ENCODE measurements at regions not wholly inside any gene's neighbourhood (a gene's known extent, or its start where the extent isn't known, plus 50 kb on each side); places are given as distances from the start of the nearest gene placed in this dataset.

DNA sequence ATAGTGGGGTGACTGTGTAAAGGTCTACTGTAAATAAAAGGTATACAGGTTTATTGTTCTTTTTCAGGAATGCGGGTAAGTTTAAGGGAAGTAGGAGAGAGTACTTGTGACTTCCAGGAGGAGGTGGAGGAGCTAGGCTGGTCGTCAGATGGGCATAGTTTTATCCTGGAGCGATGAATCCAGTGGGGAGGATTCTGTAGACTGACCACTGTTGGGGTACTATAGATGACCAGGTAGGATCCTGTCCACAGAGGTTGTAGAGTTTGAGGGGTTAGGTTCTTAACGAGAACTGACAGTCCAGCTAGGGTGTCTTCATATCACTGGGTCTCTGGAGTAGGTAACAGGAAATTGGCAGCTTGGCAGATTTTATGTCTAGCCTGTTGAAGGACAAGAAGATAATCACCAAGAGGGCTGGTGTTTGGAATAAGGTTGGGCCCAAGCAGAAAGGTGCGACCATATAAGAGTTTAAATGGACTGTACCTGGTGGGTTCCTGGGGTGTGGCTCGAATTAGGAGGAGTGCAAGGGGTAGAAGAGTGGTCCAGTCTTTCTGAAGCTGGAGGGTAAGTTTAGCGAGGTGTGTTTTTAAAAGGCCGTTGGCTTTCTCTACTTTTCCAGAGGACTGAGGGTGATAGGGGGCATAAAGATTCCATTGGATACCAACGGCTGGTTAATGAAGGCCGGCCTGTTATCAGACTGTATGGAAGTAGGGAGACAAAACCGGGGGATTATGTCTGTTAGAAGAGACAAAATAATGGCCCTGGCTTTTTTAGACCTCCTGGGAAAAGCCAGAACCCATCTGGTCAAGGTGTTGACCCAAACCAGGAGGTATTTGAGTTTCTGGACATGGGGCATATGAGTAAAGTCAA lies 751.3 kb upstream of the ADGRB3 start (continued):
- TF ChIP-seq, protein P1, sequence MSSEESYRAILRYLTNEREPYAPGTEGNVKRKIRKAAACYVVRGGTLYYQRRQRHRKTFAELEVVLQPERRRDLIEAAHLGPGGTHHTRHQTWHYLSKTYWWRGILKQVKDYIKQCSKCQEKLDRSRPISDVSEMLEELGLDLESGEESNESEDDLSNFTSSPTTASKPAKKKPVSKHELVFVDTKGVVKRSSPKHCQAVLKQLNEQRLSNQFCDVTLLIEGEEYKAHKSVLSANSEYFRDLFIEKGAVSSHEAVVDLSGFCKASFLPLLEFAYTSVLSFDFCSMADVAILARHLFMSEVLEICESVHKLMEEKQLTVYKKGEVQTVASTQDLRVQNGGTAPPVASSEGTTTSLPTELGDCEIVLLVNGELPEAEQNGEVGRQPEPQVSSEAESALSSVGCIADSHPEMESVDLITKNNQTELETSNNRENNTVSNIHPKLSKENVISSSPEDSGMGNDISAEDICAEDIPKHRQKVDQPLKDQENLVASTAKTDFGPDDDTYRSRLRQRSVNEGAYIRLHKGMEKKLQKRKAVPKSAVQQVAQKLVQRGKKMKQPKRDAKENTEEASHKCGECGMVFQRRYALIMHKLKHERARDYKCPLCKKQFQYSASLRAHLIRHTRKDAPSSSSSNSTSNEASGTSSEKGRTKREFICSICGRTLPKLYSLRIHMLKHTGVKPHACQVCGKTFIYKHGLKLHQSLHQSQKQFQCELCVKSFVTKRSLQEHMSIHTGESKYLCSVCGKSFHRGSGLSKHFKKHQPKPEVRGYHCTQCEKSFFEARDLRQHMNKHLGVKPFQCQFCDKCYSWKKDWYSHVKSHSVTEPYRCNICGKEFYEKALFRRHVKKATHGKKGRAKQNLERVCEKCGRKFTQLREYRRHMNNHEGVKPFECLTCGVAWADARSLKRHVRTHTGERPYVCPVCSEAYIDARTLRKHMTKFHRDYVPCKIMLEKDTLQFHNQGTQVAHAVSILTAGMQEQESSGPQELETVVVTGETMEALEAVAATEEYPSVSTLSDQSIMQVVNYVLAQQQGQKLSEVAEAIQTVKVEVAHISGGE (CRISPR knock-in tag; IDR thresholded peaks at IDR 0.05), result no peak
- TF ChIP-seq, protein P2, sequence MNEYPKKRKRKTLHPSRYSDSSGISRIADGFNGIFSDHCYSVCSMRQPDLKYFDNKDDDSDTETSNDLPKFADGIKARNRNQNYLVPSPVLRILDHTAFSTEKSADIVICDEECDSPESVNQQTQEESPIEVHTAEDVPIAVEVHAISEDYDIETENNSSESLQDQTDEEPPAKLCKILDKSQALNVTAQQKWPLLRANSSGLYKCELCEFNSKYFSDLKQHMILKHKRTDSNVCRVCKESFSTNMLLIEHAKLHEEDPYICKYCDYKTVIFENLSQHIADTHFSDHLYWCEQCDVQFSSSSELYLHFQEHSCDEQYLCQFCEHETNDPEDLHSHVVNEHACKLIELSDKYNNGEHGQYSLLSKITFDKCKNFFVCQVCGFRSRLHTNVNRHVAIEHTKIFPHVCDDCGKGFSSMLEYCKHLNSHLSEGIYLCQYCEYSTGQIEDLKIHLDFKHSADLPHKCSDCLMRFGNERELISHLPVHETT (CRISPR knock-in tag; conservative IDR thresholded peaks at IDR 0.05 in 1 of 2, IDR thresholded peaks at IDR 0.05 in 1 of 2), result peak in 1 of 2 experiments; percentile 5; a peak in 1 of 4 replicates
- TF ChIP-seq, protein P3, sequence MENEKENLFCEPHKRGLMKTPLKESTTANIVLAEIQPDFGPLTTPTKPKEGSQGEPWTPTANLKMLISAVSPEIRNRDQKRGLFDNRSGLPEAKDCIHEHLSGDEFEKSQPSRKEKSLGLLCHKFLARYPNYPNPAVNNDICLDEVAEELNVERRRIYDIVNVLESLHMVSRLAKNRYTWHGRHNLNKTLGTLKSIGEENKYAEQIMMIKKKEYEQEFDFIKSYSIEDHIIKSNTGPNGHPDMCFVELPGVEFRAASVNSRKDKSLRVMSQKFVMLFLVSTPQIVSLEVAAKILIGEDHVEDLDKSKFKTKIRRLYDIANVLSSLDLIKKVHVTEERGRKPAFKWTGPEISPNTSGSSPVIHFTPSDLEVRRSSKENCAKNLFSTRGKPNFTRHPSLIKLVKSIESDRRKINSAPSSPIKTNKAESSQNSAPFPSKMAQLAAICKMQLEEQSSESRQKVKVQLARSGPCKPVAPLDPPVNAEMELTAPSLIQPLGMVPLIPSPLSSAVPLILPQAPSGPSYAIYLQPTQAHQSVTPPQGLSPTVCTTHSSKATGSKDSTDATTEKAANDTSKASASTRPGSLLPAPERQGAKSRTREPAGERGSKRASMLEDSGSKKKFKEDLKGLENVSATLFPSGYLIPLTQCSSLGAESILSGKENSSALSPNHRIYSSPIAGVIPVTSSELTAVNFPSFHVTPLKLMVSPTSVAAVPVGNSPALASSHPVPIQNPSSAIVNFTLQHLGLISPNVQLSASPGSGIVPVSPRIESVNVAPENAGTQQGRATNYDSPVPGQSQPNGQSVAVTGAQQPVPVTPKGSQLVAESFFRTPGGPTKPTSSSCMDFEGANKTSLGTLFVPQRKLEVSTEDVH (IDR thresholded peaks at IDR 0.05; ENCODE audit: low read depth, partially characterized antibody), result no peak
- TF ChIP-seq, protein P4, sequence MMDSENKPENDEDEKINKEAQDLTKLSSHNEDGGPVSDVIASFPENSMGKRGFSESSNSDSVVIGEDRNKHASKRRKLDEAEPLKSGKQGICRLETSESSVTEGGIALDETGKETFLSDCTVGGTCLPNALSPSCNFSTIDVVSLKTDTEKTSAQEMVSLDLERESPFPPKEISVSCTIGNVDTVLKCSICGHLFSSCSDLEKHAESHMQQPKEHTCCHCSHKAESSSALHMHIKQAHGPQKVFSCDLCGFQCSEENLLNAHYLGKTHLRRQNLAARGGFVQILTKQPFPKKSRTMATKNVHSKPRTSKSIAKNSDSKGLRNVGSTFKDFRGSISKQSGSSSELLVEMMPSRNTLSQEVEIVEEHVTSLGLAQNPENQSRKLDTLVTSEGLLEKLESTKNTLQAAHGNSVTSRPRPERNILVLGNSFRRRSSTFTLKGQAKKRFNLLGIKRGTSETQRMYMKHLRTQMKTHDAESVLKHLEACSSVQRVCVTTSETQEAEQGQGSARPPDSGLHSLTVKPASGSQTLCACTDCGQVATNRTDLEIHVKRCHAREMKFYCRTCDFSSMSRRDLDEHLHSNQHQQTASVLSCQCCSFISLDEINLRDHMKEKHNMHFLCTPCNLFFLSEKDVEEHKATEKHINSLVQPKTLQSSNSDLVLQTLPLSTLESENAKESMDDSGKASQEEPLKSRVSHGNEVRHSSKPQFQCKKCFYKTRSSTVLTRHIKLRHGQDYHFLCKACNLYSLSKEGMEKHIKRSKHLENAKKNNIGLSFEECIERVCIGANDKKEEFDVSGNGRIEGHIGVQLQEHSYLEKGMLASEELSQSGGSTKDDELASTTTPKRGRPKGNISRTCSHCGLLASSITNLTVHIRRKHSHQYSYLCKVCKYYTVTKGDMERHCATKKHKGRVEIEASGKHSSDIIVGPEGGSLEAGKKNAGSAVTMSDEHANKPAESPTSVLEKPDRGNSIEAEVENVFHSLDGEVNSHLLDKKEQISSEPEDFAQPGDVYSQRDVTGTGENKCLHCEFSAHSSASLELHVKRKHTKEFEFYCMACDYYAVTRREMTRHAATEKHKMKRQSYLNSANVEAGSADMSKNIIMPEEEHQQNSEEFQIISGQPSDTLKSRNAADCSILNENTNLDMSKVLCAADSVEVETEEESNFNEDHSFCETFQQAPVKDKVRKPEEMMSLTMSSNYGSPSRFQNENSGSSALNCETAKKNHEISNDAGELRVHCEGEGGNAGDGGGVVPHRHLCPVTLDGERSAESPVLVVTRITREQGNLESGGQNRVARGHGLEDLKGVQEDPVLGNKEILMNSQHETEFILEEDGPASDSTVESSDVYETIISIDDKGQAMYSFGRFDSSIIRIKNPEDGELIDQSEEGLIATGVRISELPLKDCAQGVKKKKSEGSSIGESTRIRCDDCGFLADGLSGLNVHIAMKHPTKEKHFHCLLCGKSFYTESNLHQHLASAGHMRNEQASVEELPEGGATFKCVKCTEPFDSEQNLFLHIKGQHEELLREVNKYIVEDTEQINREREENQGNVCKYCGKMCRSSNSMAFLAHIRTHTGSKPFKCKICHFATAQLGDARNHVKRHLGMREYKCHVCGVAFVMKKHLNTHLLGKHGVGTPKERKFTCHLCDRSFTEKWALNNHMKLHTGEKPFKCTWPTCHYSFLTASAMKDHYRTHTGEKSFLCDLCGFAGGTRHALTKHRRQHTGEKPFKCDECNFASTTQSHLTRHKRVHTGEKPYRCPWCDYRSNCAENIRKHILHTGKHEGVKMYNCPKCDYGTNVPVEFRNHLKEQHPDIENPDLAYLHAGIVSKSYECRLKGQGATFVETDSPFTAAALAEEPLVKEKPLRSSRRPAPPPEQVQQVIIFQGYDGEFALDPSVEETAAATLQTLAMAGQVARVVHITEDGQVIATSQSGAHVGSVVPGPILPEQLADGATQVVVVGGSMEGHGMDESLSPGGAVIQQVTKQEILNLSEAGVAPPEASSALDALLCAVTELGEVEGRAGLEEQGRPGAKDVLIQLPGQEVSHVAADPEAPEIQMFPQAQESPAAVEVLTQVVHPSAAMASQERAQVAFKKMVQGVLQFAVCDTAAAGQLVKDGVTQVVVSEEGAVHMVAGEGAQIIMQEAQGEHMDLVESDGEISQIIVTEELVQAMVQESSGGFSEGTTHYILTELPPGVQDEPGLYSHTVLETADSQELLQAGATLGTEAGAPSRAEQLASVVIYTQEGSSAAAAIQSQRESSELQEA (IDR thresholded peaks at IDR 0.05; ENCODE audit: low read depth), result no peak
- TF ChIP-seq, protein P5, sequence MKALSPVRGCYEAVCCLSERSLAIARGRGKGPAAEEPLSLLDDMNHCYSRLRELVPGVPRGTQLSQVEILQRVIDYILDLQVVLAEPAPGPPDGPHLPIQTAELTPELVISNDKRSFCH (CRISPR knock-in tag; IDR thresholded peaks at IDR 0.05), result no peak
- TF ChIP-seq, protein P5 (tag; IDR thresholded peaks at IDR 0.05), result no peak
- TF ChIP-seq ZNF197 (CRISPR knock-in tag; IDR thresholded peaks at IDR 0.05; ENCODE audit: low read depth), result no peak
- TF ChIP-seq ZNF282 (CRISPR knock-in tag; IDR thresholded peaks at IDR 0.05), result no peak

All from K562 (cell line).